Prostate gland (tissue), 2 donors: ENCODE measurements at regions not wholly inside any gene's neighbourhood (a gene's known extent, or its start where the extent isn't known, plus 50 kb on each side); places are given as distances from the start of the nearest gene placed in this dataset.

ENCODE experiments used
- CTCF ChIP-seq, 4 experiments: fragments of 200-600 bp in 2 of 4; fragments of 450-650 bp in 2 of 4; sonication (generic) in 2 of 4; IDR thresholded peaks; 1 replicate in 3 of 4; 2 replicates in 1 of 4; pipeline ENCODE4 v1.5.1; 2016 to 2019; ENCODE audit warnings: antibody characterized with exemption in 4 of 4, mild to moderate bottlenecking in 2 of 4, moderate library complexity in 2 of 4
- POLR2AphosphoS5 ChIP-seq: sonication (generic); formaldehyde crosslinking; IDR thresholded peaks from one replicate; pipeline ENCODE4 v1.6.1; 2017; ENCODE audit warnings: antibody characterized with exemption

- TF ChIP-seq POLR2AphosphoS5: no peak
- TF ChIP-seq CTCF (IDR thresholded peaks at IDR 0.05): no peak
Measured at GRCh38 chr17:72438783-72439182, 318.0 kb downstream of the SOX9 start.
